ENCODE measurements at regions not wholly inside any gene's neighbourhood (a gene's known extent, or its start where the extent isn't known, plus 50 kb on each side); places are given as distances from the start of the nearest gene placed in this dataset.

DNA sequence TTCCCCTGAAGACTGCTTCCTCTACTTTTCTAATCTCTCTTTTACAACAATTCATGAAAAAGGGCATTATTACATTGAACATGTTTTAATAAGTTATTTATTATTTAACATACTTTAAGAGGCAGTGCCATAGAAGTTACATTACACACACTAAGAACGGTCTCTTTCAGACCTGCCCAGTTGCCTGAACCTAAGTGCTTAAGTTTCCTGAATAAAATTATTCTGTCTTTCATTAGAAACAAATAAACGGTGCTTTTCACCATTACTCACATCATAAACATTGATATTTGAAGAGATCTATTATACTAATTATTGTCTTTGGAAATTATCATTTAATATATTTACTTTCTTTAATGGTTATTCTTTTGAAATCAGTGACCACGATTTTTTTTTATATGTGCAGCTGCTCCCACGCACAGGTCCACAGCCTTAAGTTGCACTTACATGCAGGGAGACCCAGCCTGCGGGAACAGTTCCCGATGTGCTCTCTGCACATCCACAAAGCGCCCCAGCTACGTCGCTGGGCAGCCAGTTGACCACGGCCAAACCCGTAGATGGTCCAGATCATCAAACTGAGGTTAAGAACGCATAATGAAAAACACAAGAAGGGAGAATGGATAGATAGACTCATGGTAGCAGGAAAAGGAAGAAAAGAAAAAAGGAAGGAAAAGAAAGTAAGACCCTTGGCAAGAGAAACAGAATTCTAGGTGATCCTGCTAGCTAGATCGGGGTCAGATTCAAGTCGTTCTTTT lies 437.0 kb upstream of the MGMT start:
- Histone ChIP-seq H3K27me3 (no peaks in the 10 kb centered on the region), H3K4me1 (no peaks in the 10 kb centered on the region), H3K27ac (no peak overlapping the region), H3K4me3 (no peak overlapping the region), H3K9me3 (no peaks in the 10 kb centered on the region), H3K36me3 (no peaks in the 10 kb centered on the region)
- ATAC-seq (no peak), DNase-seq (no peak)
- TF ChIP-seq, protein P1, sequence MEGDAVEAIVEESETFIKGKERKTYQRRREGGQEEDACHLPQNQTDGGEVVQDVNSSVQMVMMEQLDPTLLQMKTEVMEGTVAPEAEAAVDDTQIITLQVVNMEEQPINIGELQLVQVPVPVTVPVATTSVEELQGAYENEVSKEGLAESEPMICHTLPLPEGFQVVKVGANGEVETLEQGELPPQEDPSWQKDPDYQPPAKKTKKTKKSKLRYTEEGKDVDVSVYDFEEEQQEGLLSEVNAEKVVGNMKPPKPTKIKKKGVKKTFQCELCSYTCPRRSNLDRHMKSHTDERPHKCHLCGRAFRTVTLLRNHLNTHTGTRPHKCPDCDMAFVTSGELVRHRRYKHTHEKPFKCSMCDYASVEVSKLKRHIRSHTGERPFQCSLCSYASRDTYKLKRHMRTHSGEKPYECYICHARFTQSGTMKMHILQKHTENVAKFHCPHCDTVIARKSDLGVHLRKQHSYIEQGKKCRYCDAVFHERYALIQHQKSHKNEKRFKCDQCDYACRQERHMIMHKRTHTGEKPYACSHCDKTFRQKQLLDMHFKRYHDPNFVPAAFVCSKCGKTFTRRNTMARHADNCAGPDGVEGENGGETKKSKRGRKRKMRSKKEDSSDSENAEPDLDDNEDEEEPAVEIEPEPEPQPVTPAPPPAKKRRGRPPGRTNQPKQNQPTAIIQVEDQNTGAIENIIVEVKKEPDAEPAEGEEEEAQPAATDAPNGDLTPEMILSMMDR (IDR thresholded peaks at IDR 0.05): no peak
- no peak for TF ChIP-seq POLR2A (IDR thresholded peaks at IDR 0.05)
- intact Hi-C loops (cut with DNase I): loop anchor here (5.0 to 10.0 kb wide), 2 partner anchors 942 to 945 kb away; no protein-coding TSS in a partner anchor
- WGBS (ENCODE audit: insufficient coverage, low coverage, low lambda C conversion rate, missing lambda C conversion rate): 61% methylated on average over 14 of the region's 14 CpGs

DNA sequence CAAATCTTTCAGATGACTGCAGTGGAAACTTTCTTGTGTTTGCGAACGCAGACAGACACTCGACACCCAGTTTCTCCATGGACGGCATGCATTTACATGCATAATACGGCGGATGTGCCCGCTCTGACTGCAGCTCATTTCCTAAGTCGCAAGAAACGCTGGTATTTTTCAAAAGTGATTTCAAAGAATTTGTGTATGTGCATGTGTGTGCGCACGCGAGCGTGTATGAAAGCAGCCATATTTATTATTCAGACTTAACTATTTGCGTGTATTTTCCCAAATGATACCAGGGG lies 436.5 kb upstream of the MGMT start:
- ATAC-seq (no peak), DNase-seq (no peak)
- Histone ChIP-seq H3K4me1 (no peaks in the 10 kb centered on the region), H3K27ac (no peak overlapping the region), H3K36me3 (no peaks in the 10 kb centered on the region), H3K4me3 (no peak overlapping the region), H3K9me3 (no peaks in the 10 kb centered on the region), H3K27me3 (no peaks in the 10 kb centered on the region)
- intact Hi-C loops (cut with DNase I): no loop called here
- TF ChIP-seq POLR2A (IDR thresholded peaks at IDR 0.05): no peak
- TF ChIP-seq, protein P1 (IDR thresholded peaks at IDR 0.05): no peak
- 84% methylated on average over 13 of the region's 14 CpGs for WGBS (ENCODE audit: insufficient coverage, low coverage, low lambda C conversion rate, missing lambda C conversion rate)

GRCh38 chr10:129030996-129031843 lies 435.8 kb upstream of the MGMT start:
- DNase-seq (peak in 2 of 3 donors; percentile 58 to 63), ATAC-seq (peak; percentile 95 to 99 (median 98))
- H3K27ac ChIP-seq: no peak overlapping the region
- H3K27me3 ChIP-seq: no peaks in the 10 kb centered on the region
- no peaks in the 10 kb centered on the region for H3K9me3 ChIP-seq
- no peak for TF ChIP-seq POLR2A (IDR thresholded peaks at IDR 0.05)
- TF ChIP-seq, protein P1 (IDR thresholded peaks at IDR 0.05): peak; percentile 88 to 98 (median 96)
- H3K4me3 ChIP-seq: no peak overlapping the region
- H3K36me3 ChIP-seq: no peaks in the 10 kb centered on the region
- 30% methylated on average over 19 of the region's 21 CpGs for WGBS (ENCODE audit: insufficient coverage, low coverage, low lambda C conversion rate, missing lambda C conversion rate)
- no peaks in the 10 kb centered on the region for H3K4me1 ChIP-seq
- intact Hi-C loops (cut with DNase I): no loop called here

- Histone ChIP-seq H3K27ac (no peak overlapping the region), H3K4me3 (no peak overlapping the region), H3K27me3 (no peaks in the 10 kb centered on the region), H3K9me3 (no peaks in the 10 kb centered on the region), H3K36me3 (no peaks in the 10 kb centered on the region), H3K4me1 (no peaks in the 10 kb centered on the region)
- ATAC-seq (no peak), DNase-seq (no peak)
- no peak for TF ChIP-seq POLR2A (IDR thresholded peaks at IDR 0.05)
- TF ChIP-seq, protein P1 (IDR thresholded peaks at IDR 0.05): no peak
- 0% methylated on average over 2 of the region's 2 CpGs for WGBS (ENCODE audit: insufficient coverage, low coverage, low lambda C conversion rate, missing lambda C conversion rate)
- intact Hi-C loops (cut with DNase I): no loop called here
Observed at GRCh38 chr10:129031844-129032150, 435.2 kb upstream of the MGMT start.
